ENCODE measurements at regions not wholly inside any gene's neighbourhood (a gene's known extent, or its start where the extent isn't known, plus 50 kb on each side); places are given as distances from the start of the nearest gene placed in this dataset.

DNA sequence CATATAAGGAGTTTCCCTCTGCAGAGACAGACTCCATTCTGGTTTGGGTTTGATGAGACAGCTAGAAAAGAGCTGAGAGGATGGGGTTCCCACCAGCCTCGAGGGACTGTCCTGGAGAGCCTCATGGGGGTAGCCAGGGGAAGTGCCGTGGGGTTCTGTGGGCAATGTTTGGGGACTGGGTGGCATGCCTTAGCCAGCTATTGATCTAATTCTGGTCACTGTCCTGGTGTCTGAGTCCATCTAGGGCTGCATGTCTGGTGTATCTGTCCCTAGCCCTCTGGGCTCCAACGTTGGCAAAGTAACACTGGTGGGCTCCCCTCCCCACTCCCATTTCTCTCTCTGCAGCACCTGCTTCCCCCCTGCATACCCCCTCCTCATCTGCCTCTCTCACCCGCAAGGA, 135.4 kb downstream of the SMIM20 start:
- TF ChIP-seq, protein P1, sequence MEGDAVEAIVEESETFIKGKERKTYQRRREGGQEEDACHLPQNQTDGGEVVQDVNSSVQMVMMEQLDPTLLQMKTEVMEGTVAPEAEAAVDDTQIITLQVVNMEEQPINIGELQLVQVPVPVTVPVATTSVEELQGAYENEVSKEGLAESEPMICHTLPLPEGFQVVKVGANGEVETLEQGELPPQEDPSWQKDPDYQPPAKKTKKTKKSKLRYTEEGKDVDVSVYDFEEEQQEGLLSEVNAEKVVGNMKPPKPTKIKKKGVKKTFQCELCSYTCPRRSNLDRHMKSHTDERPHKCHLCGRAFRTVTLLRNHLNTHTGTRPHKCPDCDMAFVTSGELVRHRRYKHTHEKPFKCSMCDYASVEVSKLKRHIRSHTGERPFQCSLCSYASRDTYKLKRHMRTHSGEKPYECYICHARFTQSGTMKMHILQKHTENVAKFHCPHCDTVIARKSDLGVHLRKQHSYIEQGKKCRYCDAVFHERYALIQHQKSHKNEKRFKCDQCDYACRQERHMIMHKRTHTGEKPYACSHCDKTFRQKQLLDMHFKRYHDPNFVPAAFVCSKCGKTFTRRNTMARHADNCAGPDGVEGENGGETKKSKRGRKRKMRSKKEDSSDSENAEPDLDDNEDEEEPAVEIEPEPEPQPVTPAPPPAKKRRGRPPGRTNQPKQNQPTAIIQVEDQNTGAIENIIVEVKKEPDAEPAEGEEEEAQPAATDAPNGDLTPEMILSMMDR (IDR thresholded peaks at IDR 0.05): no peak
- Histone ChIP-seq H3K4me3 (ENCODE audit: low read length) (no peak overlapping the region), H3K9me3 (ENCODE audit: control insufficient read depth, insufficient read depth, low read length) (no peaks in the 10 kb centered on the region), H3K27me3 (ENCODE audit: control insufficient read depth, insufficient read depth, low read length) (no peaks in the 10 kb centered on the region), H3K36me3 (ENCODE audit: control insufficient read depth, insufficient read depth, low read length) (no peaks in the 10 kb centered on the region), H3K4me1 (ENCODE audit: control insufficient read depth, insufficient read depth, low read length) (no peaks in the 10 kb centered on the region), H3K27ac (ENCODE audit: low read length) (no peak overlapping the region)
- intact Hi-C loops (cut with micrococcal nuclease): no loop called here
- H3K9me3 Mint-ChIP-seq: no peaks in the 10 kb centered on the region
- H3K4me3 Mint-ChIP-seq: no peak overlapping the region
- ATAC-seq (no peak), DNase-seq (no peak)
- H3K4me1 Mint-ChIP-seq: peaks cover 5% of the 10 kb centered on the region in 2 donors
- H3K36me3 Mint-ChIP-seq: no peaks in the 10 kb centered on the region
- 79% methylated on average over 4 of the region's 4 CpGs for WGBS (ENCODE audit: insufficient coverage)
- H3K27ac Mint-ChIP-seq: no peak overlapping the region
- peaks cover 18 to 20% of the 10 kb centered on the region in 2 donors for H3K27me3 Mint-ChIP-seq (ENCODE audit: low read depth in 2 of 2)

DNA sequence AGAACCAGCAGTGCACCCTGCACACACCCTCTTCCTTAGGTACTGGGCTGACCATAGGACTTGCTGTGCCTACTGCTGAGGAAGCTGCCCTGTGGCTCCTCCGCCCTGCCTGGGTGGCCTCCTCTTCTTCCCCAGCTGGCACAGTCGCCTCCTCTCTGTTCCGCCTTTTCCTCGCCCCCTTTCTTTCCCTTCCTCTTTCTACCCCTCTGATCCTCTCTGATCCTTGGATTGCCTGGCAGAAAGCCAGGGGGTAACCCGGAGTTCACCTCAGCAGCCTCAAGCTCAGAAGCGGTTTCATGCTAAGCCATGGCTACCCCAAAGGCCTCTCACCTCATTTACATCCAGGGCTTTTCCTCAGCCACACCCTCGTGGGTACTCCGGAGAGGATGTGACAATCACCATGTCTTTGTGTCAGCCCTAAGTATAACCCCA, 136.2 kb downstream of the SMIM20 start:
- Histone ChIP-seq H3K4me3 (ENCODE audit: low read length) (no peak overlapping the region), H3K9me3 (ENCODE audit: control insufficient read depth, insufficient read depth, low read length) (no peaks in the 10 kb centered on the region), H3K4me1 (ENCODE audit: control insufficient read depth, insufficient read depth, low read length) (no peaks in the 10 kb centered on the region), H3K27ac (ENCODE audit: low read length) (no peak overlapping the region), H3K36me3 (ENCODE audit: control insufficient read depth, insufficient read depth, low read length) (no peaks in the 10 kb centered on the region), H3K27me3 (ENCODE audit: control insufficient read depth, insufficient read depth, low read length) (no peaks in the 10 kb centered on the region)
- no peak overlapping the region for H3K4me3 Mint-ChIP-seq
- DNase-seq (no peak), ATAC-seq (no peak)
- H3K4me1 Mint-ChIP-seq: peaks cover 5% of the 10 kb centered on the region in 2 donors
- peaks cover 20 to 25% of the 10 kb centered on the region in 2 donors for H3K27me3 Mint-ChIP-seq (ENCODE audit: low read depth in 2 of 2)
- WGBS (ENCODE audit: insufficient coverage): 78% methylated on average over 8 of the region's 8 CpGs
- H3K9me3 Mint-ChIP-seq: no peaks in the 10 kb centered on the region
- intact Hi-C loops (cut with micrococcal nuclease): no loop called here
- H3K27ac Mint-ChIP-seq: no peak overlapping the region
- no peaks in the 10 kb centered on the region for H3K36me3 Mint-ChIP-seq
- TF ChIP-seq, protein P1 (IDR thresholded peaks at IDR 0.05): no peak

DNA sequence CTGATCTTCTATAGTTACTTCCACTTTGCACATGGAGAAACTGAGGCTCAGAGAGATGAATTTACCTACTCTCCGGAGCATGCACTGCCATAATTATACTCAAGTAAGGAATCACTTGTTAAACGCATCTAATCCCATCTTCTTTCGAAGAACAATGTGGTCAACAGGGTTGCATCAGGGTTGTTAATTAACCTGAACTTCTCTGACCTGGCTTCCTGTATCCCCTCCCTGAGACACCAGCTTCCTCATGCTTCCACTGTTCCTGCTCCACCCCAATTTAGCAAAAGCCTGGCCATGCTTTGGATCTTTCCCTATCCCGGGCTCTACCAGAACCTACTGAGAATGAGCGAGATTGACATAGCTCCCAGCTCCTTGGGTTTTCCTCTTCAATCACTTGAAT, 136.7 kb downstream of the SMIM20 start:
- intact Hi-C loops (cut with micrococcal nuclease): no loop called here
- no peaks in the 10 kb centered on the region for H3K36me3 ChIP-seq (ENCODE audit: control insufficient read depth, insufficient read depth, low read length)
- Mint-ChIP-seq H3K4me3 (no peak overlapping the region), H3K27ac (no peak overlapping the region), H3K27me3 (ENCODE audit: low read depth in 2 of 2) (peaks cover 20 to 25% of the 10 kb centered on the region in 2 donors), H3K4me1 (peaks cover 5% of the 10 kb centered on the region in 2 donors), H3K9me3 (no peaks in the 10 kb centered on the region), H3K36me3 (no peaks in the 10 kb centered on the region)
- H3K27me3 ChIP-seq (ENCODE audit: control insufficient read depth, insufficient read depth, low read length): no peaks in the 10 kb centered on the region
- H3K27ac ChIP-seq (ENCODE audit: low read length): no peak overlapping the region
- H3K4me3 ChIP-seq (ENCODE audit: low read length): no peak overlapping the region
- no peaks in the 10 kb centered on the region for H3K9me3 ChIP-seq (ENCODE audit: control insufficient read depth, insufficient read depth, low read length)
- ATAC-seq (no peak), DNase-seq (no peak)
- TF ChIP-seq, protein P1 (IDR thresholded peaks at IDR 0.05): no peak
- no peaks in the 10 kb centered on the region for H3K4me1 ChIP-seq (ENCODE audit: control insufficient read depth, insufficient read depth, low read length)
- WGBS (ENCODE audit: insufficient coverage): 97% methylated on average over 5 of the region's 5 CpGs

DNA sequence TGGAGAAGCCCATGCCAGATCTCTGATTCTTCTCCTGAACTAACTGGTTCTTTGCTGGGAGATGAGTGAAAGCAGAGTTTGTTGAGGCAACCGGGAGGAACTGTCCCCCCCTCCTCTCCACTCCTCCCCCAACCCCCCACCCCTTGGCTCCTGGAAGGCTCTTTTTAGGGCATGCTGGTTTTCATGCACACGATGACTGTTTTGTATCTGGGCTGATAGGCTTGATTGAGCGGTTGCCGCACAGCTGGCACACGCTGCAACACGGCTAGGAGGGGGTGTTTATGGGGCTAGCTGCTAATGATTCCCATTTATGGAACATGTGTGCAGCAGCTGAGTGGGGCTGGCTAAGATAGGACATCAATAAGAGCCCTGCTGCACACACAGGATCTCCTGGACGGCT, 137.2 kb downstream of the SMIM20 start:
- DNase-seq (no peak), ATAC-seq (no peak)
- Histone ChIP-seq H3K4me1 (ENCODE audit: control insufficient read depth, insufficient read depth, low read length) (no peaks in the 10 kb centered on the region), H3K4me3 (ENCODE audit: low read length) (no peak overlapping the region), H3K9me3 (ENCODE audit: control insufficient read depth, insufficient read depth, low read length) (no peaks in the 10 kb centered on the region), H3K36me3 (ENCODE audit: control insufficient read depth, insufficient read depth, low read length) (no peaks in the 10 kb centered on the region), H3K27me3 (ENCODE audit: control insufficient read depth, insufficient read depth, low read length) (no peaks in the 10 kb centered on the region), H3K27ac (ENCODE audit: low read length) (no peak overlapping the region)
- intact Hi-C loops (cut with micrococcal nuclease): no loop called here
- Mint-ChIP-seq H3K9me3 (no peaks in the 10 kb centered on the region), H3K27ac (no peak overlapping the region), H3K4me1 (peaks cover 5% of the 10 kb centered on the region in 2 donors), H3K27me3 (ENCODE audit: low read depth in 2 of 2) (peaks cover 18 to 25% of the 10 kb centered on the region in 2 donors), H3K4me3 (no peak overlapping the region), H3K36me3 (no peaks in the 10 kb centered on the region)
- 98% methylated on average over 6 of the region's 7 CpGs for WGBS (ENCODE audit: insufficient coverage)
- TF ChIP-seq, protein P1 (IDR thresholded peaks at IDR 0.05): no peak

All from natural killer cell (primary cell).